Parathyroid adenoma (tissue), 2 donors: ENCODE measurements at regions not wholly inside any gene's neighbourhood (a gene's known extent, or its start where the extent isn't known, plus 50 kb on each side); places are given as distances from the start of the nearest gene placed in this dataset.

Experiments
- H2AFZ ChIP-seq: fragments of 300-600 bp; sonication (generic); one replicate; pipeline ENCODE4 v1.7.0; 2017; ENCODE audit warnings: antibody characterized with exemption, mild to moderate bottlenecking
- H3K27ac ChIP-seq: fragments of 300-600 bp; sonication (generic); one replicate; pipeline ENCODE4 v1.7.0; 2017
- H3K27me3 ChIP-seq: fragments of 300-600 bp; sonication (generic); one replicate; pipeline ENCODE4 v1.7.0; 2017; ENCODE audit warnings: low read length; ENCODE audit not compliant: control insufficient read depth, insufficient read depth
- H3K36me3 ChIP-seq: fragments of 300-600 bp; sonication (generic); one replicate; pipeline ENCODE4 v1.7.0; 2017; ENCODE audit warnings: low read length; ENCODE audit not compliant: control insufficient read depth, insufficient read depth
- H3K4me1 ChIP-seq: fragments of 300-600 bp; sonication (generic); one replicate; pipeline ENCODE4 v1.7.0; 2017; ENCODE audit warnings: control low read depth
- H3K4me2 ChIP-seq: fragments of 300-600 bp; sonication (generic); one replicate; pipeline ENCODE4 v1.7.0; 2017; ENCODE audit warnings: low read length
- H3K4me3 ChIP-seq: fragments of 300-600 bp; sonication (generic); one replicate; pipeline ENCODE4 v1.7.0; 2017; ENCODE audit warnings: low read depth, low read length
- H3K79me2 ChIP-seq: fragments of 300-600 bp; sonication (generic); one replicate; pipeline ENCODE4 v1.7.0; 2017; ENCODE audit warnings: control low read depth
- H3K9ac ChIP-seq: fragments of 300-600 bp; sonication (generic); one replicate; pipeline ENCODE4 v1.7.0; 2017; ENCODE audit warnings: mild to moderate bottlenecking
- H3K9me3 ChIP-seq: fragments of 300-600 bp; sonication (generic); one replicate; pipeline ENCODE4 v1.7.0; 2017; ENCODE audit warnings: low read length; ENCODE audit not compliant: control insufficient read depth
- TF ChIP-seq, protein P1 (sequence below): fragments of 300-600 bp; sonication (generic); IDR thresholded peaks from one replicate; pipeline ENCODE4 v1.7.0; 2017; ENCODE audit warnings: antibody characterized with exemption, mild to moderate bottlenecking
- donor health status: primary hyperparathyroidism.

DNA sequence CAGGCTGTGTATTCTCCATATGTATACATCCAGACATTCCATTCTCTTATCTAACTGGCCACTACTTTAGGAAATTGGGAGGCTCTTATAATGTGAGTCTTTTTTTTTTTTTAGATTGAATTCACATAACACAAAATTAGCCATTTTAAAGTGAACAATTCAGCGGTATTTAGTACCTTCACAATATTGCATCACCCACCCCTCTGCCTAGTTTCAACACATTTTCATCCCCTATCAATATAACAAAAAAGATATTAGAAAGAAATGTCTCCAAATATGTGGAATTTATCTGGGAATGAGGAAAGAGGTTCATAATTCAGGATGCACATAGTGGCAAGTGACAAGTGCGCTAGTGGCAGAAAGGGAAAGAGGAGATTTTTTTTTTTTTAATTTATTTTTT is 228.5 kb downstream of the ICE1 start:
- TF ChIP-seq, protein P1, sequence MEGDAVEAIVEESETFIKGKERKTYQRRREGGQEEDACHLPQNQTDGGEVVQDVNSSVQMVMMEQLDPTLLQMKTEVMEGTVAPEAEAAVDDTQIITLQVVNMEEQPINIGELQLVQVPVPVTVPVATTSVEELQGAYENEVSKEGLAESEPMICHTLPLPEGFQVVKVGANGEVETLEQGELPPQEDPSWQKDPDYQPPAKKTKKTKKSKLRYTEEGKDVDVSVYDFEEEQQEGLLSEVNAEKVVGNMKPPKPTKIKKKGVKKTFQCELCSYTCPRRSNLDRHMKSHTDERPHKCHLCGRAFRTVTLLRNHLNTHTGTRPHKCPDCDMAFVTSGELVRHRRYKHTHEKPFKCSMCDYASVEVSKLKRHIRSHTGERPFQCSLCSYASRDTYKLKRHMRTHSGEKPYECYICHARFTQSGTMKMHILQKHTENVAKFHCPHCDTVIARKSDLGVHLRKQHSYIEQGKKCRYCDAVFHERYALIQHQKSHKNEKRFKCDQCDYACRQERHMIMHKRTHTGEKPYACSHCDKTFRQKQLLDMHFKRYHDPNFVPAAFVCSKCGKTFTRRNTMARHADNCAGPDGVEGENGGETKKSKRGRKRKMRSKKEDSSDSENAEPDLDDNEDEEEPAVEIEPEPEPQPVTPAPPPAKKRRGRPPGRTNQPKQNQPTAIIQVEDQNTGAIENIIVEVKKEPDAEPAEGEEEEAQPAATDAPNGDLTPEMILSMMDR: no peak
- Histone ChIP-seq H3K9me3 (no peaks in the 10 kb centered on the region), H3K27me3 (no peaks in the 10 kb centered on the region), H3K4me1 (no peaks in the 10 kb centered on the region), H2AFZ (no peak overlapping the region), H3K36me3 (no peaks in the 10 kb centered on the region), H3K9ac (no peak overlapping the region), H3K4me2 (no peak overlapping the region), H3K79me2 (no peaks in the 10 kb centered on the region), H3K27ac (no peak overlapping the region), H3K4me3 (no peak overlapping the region)

DNA sequence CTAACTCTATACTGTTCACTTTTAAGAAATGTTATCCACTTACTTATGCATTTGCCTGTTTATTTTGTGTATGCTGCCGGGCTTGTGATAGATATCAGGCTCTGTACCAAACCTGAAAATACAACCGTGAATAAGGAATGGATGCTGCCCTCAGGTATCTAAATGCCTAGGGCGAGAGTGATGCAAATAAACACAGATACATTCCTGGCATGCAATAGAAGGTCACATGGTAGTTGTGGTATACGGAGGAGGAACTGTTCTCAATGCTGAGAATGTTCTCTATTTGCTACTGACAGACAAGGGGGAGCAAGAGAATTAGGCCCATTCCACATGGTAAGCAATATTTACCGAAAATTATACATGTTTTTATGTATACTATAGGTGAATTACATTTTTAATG is 227.8 kb downstream of the ICE1 start:
- H3K27me3 ChIP-seq: no peaks in the 10 kb centered on the region
- H3K4me2 ChIP-seq: no peak overlapping the region
- H3K4me1 ChIP-seq: no peaks in the 10 kb centered on the region
- no peaks in the 10 kb centered on the region for H3K36me3 ChIP-seq
- no peaks in the 10 kb centered on the region for H3K79me2 ChIP-seq
- no peak overlapping the region for H2AFZ ChIP-seq
- no peaks in the 10 kb centered on the region for H3K9me3 ChIP-seq
- no peak overlapping the region for H3K9ac ChIP-seq
- no peak overlapping the region for H3K4me3 ChIP-seq
- TF ChIP-seq, protein P1: no peak
- H3K27ac ChIP-seq: no peak overlapping the region

DNA sequence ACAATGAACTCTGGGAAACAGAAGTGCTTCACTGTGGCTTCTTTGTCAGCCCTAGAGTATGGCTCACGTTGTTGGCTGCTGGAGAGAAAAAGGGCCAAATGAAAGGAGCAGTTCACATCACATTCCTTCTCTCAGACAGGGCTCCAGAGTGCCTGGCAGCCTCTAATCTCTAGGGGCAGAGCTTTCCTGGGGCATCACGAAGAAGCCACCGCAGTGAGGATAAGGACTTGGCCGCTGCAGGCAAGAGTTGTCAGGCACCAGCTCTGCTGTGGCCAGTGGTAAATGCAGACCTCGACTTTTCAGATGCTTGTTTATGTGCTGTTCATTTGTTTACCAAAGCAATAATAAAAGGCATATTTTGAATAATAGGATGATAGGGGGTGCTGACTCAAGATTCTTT is 227.2 kb downstream of the ICE1 start:
- no peaks in the 10 kb centered on the region for H3K79me2 ChIP-seq
- no peak overlapping the region for H2AFZ ChIP-seq
- no peaks in the 10 kb centered on the region for H3K4me1 ChIP-seq
- no peak overlapping the region for H3K4me3 ChIP-seq
- H3K9me3 ChIP-seq: no peaks in the 10 kb centered on the region
- TF ChIP-seq, protein P1: no peak
- H3K36me3 ChIP-seq: no peaks in the 10 kb centered on the region
- no peak overlapping the region for H3K27ac ChIP-seq
- no peak overlapping the region for H3K9ac ChIP-seq
- no peak overlapping the region for H3K4me2 ChIP-seq
- H3K27me3 ChIP-seq: no peaks in the 10 kb centered on the region

DNA sequence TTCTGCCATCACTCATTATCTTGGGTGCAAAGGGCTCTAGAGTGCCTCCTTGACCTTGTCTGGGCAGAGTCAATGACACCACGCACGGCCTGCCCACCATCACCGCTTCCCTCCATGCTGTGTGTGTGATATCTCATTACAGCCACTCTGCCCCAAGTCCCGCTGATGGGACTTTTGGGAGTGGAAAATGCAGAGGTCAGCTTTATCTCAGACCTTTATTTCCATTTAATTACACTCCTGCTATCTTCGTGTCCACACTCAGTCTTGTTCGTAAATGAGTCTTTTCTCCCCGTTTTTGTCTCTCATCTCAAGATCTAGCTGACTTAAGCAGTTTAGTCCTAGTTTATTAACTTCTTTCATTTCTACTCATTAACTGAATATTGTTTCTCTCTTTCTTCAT is 226.2 kb downstream of the ICE1 start:
- H3K79me2 ChIP-seq: no peaks in the 10 kb centered on the region
- H3K4me3 ChIP-seq: no peak overlapping the region
- TF ChIP-seq, protein P1: no peak
- no peaks in the 10 kb centered on the region for H3K36me3 ChIP-seq
- no peaks in the 10 kb centered on the region for H3K9me3 ChIP-seq
- no peaks in the 10 kb centered on the region for H3K4me1 ChIP-seq
- no peak overlapping the region for H3K27ac ChIP-seq
- no peak overlapping the region for H3K9ac ChIP-seq
- H3K4me2 ChIP-seq: no peak overlapping the region
- no peaks in the 10 kb centered on the region for H3K27me3 ChIP-seq
- no peak overlapping the region for H2AFZ ChIP-seq

DNA sequence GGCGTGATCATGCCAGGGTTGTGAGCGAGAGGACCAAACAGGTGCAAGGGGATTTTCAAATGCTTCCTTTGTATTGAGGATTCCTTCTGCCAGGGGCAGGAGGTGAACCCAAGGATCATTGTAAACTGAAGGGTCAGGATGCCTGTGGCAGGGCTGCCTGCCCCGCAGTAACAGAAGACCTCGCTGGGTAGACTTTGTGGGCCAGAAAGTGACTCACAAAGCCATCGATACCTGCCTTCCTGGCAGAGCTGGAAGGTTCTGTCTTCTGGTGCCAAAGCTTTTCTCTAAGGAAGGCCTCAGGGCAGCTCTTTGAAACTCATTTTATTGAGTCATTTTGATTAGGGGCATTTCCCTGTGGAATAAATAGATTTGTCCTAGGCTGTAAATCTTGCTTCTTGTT is 223.4 kb downstream of the ICE1 start:
- Histone ChIP-seq H3K9me3 (no peaks in the 10 kb centered on the region), H3K27ac (no peak overlapping the region), H3K9ac (no peak overlapping the region), H3K4me2 (no peak overlapping the region), H3K79me2 (no peaks in the 10 kb centered on the region), H3K27me3 (no peaks in the 10 kb centered on the region), H3K4me1 (no peaks in the 10 kb centered on the region), H2AFZ (no peak overlapping the region), H3K4me3 (no peak overlapping the region), H3K36me3 (no peaks in the 10 kb centered on the region)
- TF ChIP-seq, protein P1: no peak
